C4-2B (cell line): ENCODE measurements at regions not wholly inside any gene's neighbourhood (a gene's known extent, or its start where the extent isn't known, plus 50 kb on each side); places are given as distances from the start of the nearest gene placed in this dataset.

Source experiments
- ZFX ChIP-seq: fragments of 450-650 bp; IDR thresholded peaks from 2 replicates; pipeline ENCODE4 v1.6.1; 2017
- TF ChIP-seq, protein P1 (sequence below): fragments of 450-650 bp; conservative IDR thresholded peaks from 2 replicates; pipeline ENCODE4 v1.5.1; 2017; ENCODE audit warnings: mild to moderate bottlenecking

DNA sequence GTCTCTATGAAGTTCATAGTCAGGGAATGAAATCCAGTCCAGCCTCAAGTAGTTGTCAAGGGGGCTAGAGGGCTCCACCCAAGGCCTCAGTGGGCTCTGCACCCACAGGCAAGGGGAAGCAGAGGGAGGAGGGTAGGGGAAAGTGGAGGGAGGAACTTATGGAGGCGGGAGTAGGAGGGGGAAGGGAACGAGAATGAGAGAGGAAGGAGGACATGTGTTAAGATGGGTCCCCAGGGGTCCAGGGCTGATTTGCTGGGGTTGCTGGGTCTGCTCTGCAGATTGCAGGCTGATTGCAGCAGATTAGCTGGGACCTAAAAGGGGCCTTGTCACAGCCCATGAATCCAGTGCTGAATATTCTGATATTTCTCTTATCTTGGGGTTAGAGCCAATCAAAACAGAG is 166.9 kb upstream of the IL12B start:
- TF ChIP-seq, protein P1, sequence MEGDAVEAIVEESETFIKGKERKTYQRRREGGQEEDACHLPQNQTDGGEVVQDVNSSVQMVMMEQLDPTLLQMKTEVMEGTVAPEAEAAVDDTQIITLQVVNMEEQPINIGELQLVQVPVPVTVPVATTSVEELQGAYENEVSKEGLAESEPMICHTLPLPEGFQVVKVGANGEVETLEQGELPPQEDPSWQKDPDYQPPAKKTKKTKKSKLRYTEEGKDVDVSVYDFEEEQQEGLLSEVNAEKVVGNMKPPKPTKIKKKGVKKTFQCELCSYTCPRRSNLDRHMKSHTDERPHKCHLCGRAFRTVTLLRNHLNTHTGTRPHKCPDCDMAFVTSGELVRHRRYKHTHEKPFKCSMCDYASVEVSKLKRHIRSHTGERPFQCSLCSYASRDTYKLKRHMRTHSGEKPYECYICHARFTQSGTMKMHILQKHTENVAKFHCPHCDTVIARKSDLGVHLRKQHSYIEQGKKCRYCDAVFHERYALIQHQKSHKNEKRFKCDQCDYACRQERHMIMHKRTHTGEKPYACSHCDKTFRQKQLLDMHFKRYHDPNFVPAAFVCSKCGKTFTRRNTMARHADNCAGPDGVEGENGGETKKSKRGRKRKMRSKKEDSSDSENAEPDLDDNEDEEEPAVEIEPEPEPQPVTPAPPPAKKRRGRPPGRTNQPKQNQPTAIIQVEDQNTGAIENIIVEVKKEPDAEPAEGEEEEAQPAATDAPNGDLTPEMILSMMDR = no peak
- no peak for TF ChIP-seq ZFX
